ENCODE measurements at regions not wholly inside any gene's neighbourhood (a gene's known extent, or its start where the extent isn't known, plus 50 kb on each side); places are given as distances from the start of the nearest gene placed in this dataset.

- TF ChIP-seq GATA3 (IDR thresholded peaks at IDR 0.05; ENCODE audit: low read depth, low read length) (no peak), GATA2 (IDR thresholded peaks at IDR 0.05; ENCODE audit: low read depth, low read length) (no peak)
These were observed 202.2 kb upstream of the ST6GAL2 start for GRCh38 chr2:107088156-107088555.

Data from SH-SY5Y (cell line).